HG02798 (cell line): ENCODE measurements at regions not wholly inside any gene's neighbourhood (a gene's known extent, or its start where the extent isn't known, plus 50 kb on each side); places are given as distances from the start of the nearest gene placed in this dataset.
"Not testable (repeated sequence)": the region's sequence is repeated elsewhere in the genome, so short reads cannot be mapped to it uniquely, and the experiment has no call there.

Experiments used
- ATAC-seq: cut with Tn5 transposase; IDR thresholded peaks from one replicate; pipeline ENCODE4 v1.9.1; 2021; ENCODE audit warnings: mild to moderate bottlenecking; ENCODE audit not compliant: unreplicated experiment, poor library complexity

- no peak for ATAC-seq
Measured at GRCh38 chr19:28706693-28707092, 506.3 kb downstream of the UQCRFS1 start.

- ATAC-seq, result no peak
Measured at GRCh38 chr19:28705008-28705407, 507.9 kb downstream of the UQCRFS1 start.

GRCh38 chr19:28703400-28703956, 509.5 kb downstream of the UQCRFS1 start:
- ATAC-seq, result no peak

- ATAC-seq, result no peak
Measured at GRCh38 chr19:28701491-28701890, 511.5 kb downstream of the UQCRFS1 start.

GRCh38 chr19:28700176-28700575, 512.8 kb downstream of the UQCRFS1 start:
- no peak for ATAC-seq

- no peak for ATAC-seq
Measured at GRCh38 chr19:28697308-28697707, 515.6 kb downstream of the UQCRFS1 start.

- no peak for ATAC-seq
Measured at GRCh38 chr19:28694812-28695211, 518.1 kb downstream of the UQCRFS1 start.

GRCh38 chr19:28691683-28692082, 521.3 kb downstream of the UQCRFS1 start:
- ATAC-seq, result no peak

GRCh38 chr19:28689464-28689863, 523.5 kb downstream of the UQCRFS1 start:
- ATAC-seq, result not testable (repeated sequence)

GRCh38 chr19:28687296-28687695, 525.7 kb downstream of the UQCRFS1 start:
- ATAC-seq, result no peak

GRCh38 chr19:28686756-28687155, 526.2 kb downstream of the UQCRFS1 start:
- no peak for ATAC-seq

- no peak for ATAC-seq
Measured at GRCh38 chr19:28685802-28686201, 527.1 kb downstream of the UQCRFS1 start.

GRCh38 chr19:28685077-28685476, 527.9 kb downstream of the UQCRFS1 start:
- ATAC-seq, result not testable (repeated sequence)

- ATAC-seq, result no peak
Measured at GRCh38 chr19:28680111-28680510, 532.8 kb downstream of the UQCRFS1 start.

- ATAC-seq, result no peak
Measured at GRCh38 chr19:28670836-28671235, 542.1 kb downstream of the UQCRFS1 start.

- ATAC-seq, result no peak
Measured at GRCh38 chr19:28669804-28670203, 543.1 kb downstream of the UQCRFS1 start.

GRCh38 chr19:28667348-28667977, 545.5 kb downstream of the UQCRFS1 start:
- ATAC-seq, result no peak

- ATAC-seq, result no peak
Measured at GRCh38 chr19:28665748-28666147, 547.2 kb downstream of the UQCRFS1 start.

GRCh38 chr19:28656644-28657043, 556.3 kb downstream of the UQCRFS1 start:
- ATAC-seq, result no peak

GRCh38 chr19:28655054-28655453, 557.9 kb downstream of the UQCRFS1 start:
- ATAC-seq, result no peak

GRCh38 chr19:28652765-28653164, 560.2 kb downstream of the UQCRFS1 start:
- no peak for ATAC-seq

GRCh38 chr19:28646629-28647028, 566.3 kb downstream of the UQCRFS1 start:
- no peak for ATAC-seq
